ENCODE measurements at regions not wholly inside any gene's neighbourhood (a gene's known extent, or its start where the extent isn't known, plus 50 kb on each side); places are given as distances from the start of the nearest gene placed in this dataset.

- TF ChIP-seq CTCF (IDR thresholded peaks at IDR 0.05) (no peak), REST (IDR thresholded peaks at IDR 0.05; ENCODE audit: insufficient read depth in 1 of 2, low read depth in 2 of 2, low read length in 1 of 2) (no peak), POLR2AphosphoS5 (IDR thresholded peaks at IDR 0.05; ENCODE audit: low read depth, low read length) (no peak), TCF7L2 (IDR thresholded peaks at IDR 0.05; ENCODE audit: low read depth, low read length) (no peak)
These were observed 1015.0 kb upstream of the RAG2 start for GRCh38 chr11:37613031-37613430.

Data from Panc1 (cell line).